Caco-2 (cell line): ENCODE measurements at regions not wholly inside any gene's neighbourhood (a gene's known extent, or its start where the extent isn't known, plus 50 kb on each side); places are given as distances from the start of the nearest gene placed in this dataset.

Experiments
- BruUV-seq: library from RNA; stranded (reverse); fragments of 400-500 nt; replicated peaks from 2 replicates; lab custom pipeline; 2021; lab: Mats Ljungman, UMichigan
- CTCF ChIA-PET: fragments of 300-600 bp; sonication (Branson Sonifier 250); formaldehyde crosslinking; loops from one replicate; lab custom pipeline; 2022; ENCODE audit warnings: antibody characterized with exemption; lab: Charles Lee
- POLR2A ChIA-PET: fragments of 300-600 bp; sonication (Branson Sonifier 250); formaldehyde crosslinking; loops from one replicate; lab custom pipeline; 2022; ENCODE audit warnings: antibody characterized with exemption; lab: Charles Lee
- DNase-seq, 2 experiments: peaks; one replicate each; pipeline versions ENCODE4 v3.0.0 to v3.0.0-alpha.2; 2020 to 2022
- H3K27me3 ChIP-seq: replicated peaks from 2 replicates; pipeline ENCODE4 v1.6.0; 2011; ENCODE audit warnings: low read length; ENCODE audit not compliant: control insufficient read depth, insufficient read depth
- H3K36me3 ChIP-seq: 2 replicates; pipeline ENCODE4 v1.5.1; 2011; ENCODE audit warnings: low read length; ENCODE audit not compliant: control insufficient read depth, insufficient read depth
- H3K4me1 ChIP-seq: fragments of 250-450 bp; sonication (Bioruptor Pico); 2 replicates; pipeline ENCODE4 v1.5.1; 2020; ENCODE audit warnings: mild to moderate bottlenecking
- H3K4me3 ChIP-seq: 2 replicates; pipeline ENCODE4 v1.5.1; 2011; ENCODE audit warnings: low read depth, mild to moderate bottlenecking, control low read depth, low read length
- H3K9me3 ChIP-seq: fragments of 250-450 bp; sonication (Bioruptor Pico); 2 replicates; pipeline ENCODE4 v1.5.1; 2020; ENCODE audit warnings: mild to moderate bottlenecking, moderate library complexity
- H3K27ac Mint-ChIP-seq: one replicate; pipeline ENCODE4 v1.8.0; 2022; ENCODE audit warnings: mixed read lengths; ENCODE audit not compliant: unreplicated experiment
- H3K27me3 Mint-ChIP-seq: one replicate; pipeline ENCODE4 v1.8.0; 2022; ENCODE audit warnings: mixed read lengths; ENCODE audit not compliant: insufficient read depth, unreplicated experiment
- H3K36me3 Mint-ChIP-seq: one replicate; pipeline ENCODE4 v1.8.0; 2022; ENCODE audit warnings: mild to moderate bottlenecking, mixed read lengths; ENCODE audit not compliant: insufficient read depth, unreplicated experiment
- H3K4me1 Mint-ChIP-seq: one replicate; pipeline ENCODE4 v1.8.0; 2022; ENCODE audit warnings: low read depth, mixed read lengths; ENCODE audit not compliant: unreplicated experiment
- H3K4me3 Mint-ChIP-seq: one replicate; pipeline ENCODE4 v1.8.0; 2022; ENCODE audit warnings: mild to moderate bottlenecking, moderate library complexity, mixed read lengths; ENCODE audit not compliant: unreplicated experiment
- H3K9me3 Mint-ChIP-seq: one replicate; pipeline ENCODE4 v1.8.0; 2022; ENCODE audit warnings: mixed read lengths; ENCODE audit not compliant: unreplicated experiment
- intact Hi-C: fragments of 100-400 bp; cut with micrococcal nuclease; formaldehyde crosslinking; loops from one replicate; pipeline ENCODE4 v1.10.0; 2022; ENCODE audit not compliant: unreplicated experiment
- TF ChIP-seq, protein P1 (sequence below), 2 experiments: fragments of 200-600 bp in 1 of 2; IDR thresholded peaks; 1 replicate in 1 of 2; 2 replicates in 1 of 2; pipeline versions ENCODE4 v1.5.1 to v1.8.0; 2011 to 2022; ENCODE audit warnings: antibody characterized with exemption in 1 of 2, control low read depth in 1 of 2, inconsistent platforms in 1 of 2, low read depth in 1 of 2, low read length in 1 of 2, mild to moderate bottlenecking in 1 of 2, moderate library complexity in 1 of 2; ENCODE audit not compliant: insufficient read depth in 1 of 2, severe bottlenecking in 1 of 2, unreplicated experiment in 1 of 2

DNA sequence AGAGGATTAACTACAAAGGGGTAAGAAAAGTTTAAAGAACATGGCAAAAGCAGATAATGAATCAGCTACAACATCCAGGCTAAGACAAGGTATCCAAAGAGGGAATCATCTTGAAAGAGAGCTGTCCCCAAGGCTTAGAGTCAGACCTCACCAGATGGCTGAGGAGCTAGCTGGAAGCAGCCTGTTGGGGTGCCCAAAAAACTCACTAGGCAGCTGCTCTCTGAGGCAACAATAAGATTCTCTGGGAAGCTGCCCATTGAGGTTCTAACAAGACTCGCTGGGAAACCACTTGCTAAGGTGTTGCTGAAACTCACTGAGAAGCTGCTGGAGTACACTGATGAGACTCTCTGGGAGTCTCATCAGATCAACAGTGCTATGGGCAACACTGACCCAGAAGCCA, 185.2 kb downstream of the CETN3 start:
- TF ChIP-seq, protein P1, sequence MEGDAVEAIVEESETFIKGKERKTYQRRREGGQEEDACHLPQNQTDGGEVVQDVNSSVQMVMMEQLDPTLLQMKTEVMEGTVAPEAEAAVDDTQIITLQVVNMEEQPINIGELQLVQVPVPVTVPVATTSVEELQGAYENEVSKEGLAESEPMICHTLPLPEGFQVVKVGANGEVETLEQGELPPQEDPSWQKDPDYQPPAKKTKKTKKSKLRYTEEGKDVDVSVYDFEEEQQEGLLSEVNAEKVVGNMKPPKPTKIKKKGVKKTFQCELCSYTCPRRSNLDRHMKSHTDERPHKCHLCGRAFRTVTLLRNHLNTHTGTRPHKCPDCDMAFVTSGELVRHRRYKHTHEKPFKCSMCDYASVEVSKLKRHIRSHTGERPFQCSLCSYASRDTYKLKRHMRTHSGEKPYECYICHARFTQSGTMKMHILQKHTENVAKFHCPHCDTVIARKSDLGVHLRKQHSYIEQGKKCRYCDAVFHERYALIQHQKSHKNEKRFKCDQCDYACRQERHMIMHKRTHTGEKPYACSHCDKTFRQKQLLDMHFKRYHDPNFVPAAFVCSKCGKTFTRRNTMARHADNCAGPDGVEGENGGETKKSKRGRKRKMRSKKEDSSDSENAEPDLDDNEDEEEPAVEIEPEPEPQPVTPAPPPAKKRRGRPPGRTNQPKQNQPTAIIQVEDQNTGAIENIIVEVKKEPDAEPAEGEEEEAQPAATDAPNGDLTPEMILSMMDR (IDR thresholded peaks at IDR 0.05; ENCODE audit: insufficient read depth in 1 of 2, low read depth in 1 of 2, low read length in 1 of 2, severe bottlenecking in 1 of 2, unreplicated experiment in 1 of 2) = no peak

DNA sequence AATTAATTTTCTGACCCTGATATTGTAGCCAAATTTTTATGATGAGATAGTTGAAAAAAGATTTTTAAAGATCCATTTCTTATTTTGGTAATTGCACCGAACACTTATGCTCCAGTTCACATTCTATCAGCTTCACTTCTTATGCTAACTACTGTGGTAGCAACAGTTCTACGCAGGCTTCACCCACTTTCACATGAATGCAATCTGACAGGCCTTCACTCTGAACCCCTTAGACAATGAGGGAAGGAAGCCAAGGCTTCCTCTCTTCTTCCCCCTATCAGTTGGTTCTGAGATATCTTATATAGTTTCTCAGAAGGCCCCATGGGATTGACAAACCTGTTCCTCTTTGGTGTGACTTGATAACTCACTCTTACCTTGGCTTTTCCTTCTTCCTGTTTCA, 185.8 kb downstream of the CETN3 start:
- POLR2A ChIA-PET = no interaction called here
- CTCF ChIA-PET = no interaction called here
- Mint-ChIP-seq H3K4me3 (no peak overlapping the region), H3K36me3 (no peaks in the 10 kb centered on the region), H3K27ac (no peak overlapping the region), H3K27me3 (no peaks in the 10 kb centered on the region), H3K4me1 (no peaks in the 10 kb centered on the region), H3K9me3 (no peaks in the 10 kb centered on the region)
- Histone ChIP-seq H3K36me3 (no peaks in the 10 kb centered on the region), H3K9me3 (no peaks in the 10 kb centered on the region), H3K4me3 (no peak overlapping the region), H3K4me1 (no peaks in the 10 kb centered on the region), H3K27me3 (no peaks in the 10 kb centered on the region)
- TF ChIP-seq, protein P1 (IDR thresholded peaks at IDR 0.05; ENCODE audit: insufficient read depth in 1 of 2, low read depth in 1 of 2, low read length in 1 of 2, severe bottlenecking in 1 of 2, unreplicated experiment in 1 of 2) = no peak
- no peak for DNase-seq
- no TSS peak for BruUV-seq
- intact Hi-C loops = no loop called here

More for the DNA sequence above, 185.2 kb downstream of the CETN3 start:
- Mint-ChIP-seq H3K4me1 (no peaks in the 10 kb centered on the region), H3K36me3 (no peaks in the 10 kb centered on the region), H3K4me3 (no peak overlapping the region), H3K9me3 (no peaks in the 10 kb centered on the region), H3K27me3 (no peaks in the 10 kb centered on the region), H3K27ac (no peak overlapping the region)
- no peak overlapping the region for H3K4me3 ChIP-seq
- H3K9me3 ChIP-seq = no peaks in the 10 kb centered on the region
- ChIA-PET POLR2A (no interaction called here), CTCF (no interaction called here)
- no TSS peak for BruUV-seq
- intact Hi-C loops = no loop called here
- no peak for DNase-seq
- no peaks in the 10 kb centered on the region for H3K36me3 ChIP-seq
- no peaks in the 10 kb centered on the region for H3K4me1 ChIP-seq
- H3K27me3 ChIP-seq = no peaks in the 10 kb centered on the region

DNA sequence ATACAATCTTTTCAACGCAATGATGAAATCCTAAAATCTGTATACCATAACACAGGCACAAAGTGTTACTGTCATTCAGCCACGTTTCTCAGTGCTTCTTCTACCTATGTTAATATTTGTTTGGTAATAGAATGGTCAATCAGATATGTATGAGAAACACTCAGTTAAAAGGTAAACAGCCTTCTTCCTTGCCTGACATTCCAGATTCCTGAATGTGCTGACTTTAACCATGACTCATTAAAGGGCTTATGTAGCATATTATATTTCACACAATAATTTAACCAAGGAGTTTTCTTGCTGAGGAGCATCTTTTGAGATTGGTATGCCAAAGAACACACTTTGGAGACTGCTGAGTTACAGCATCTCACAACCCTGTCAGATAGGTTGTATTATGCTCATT, 187.6 kb downstream of the CETN3 start:
- H3K9me3 ChIP-seq = no peaks in the 10 kb centered on the region
- intact Hi-C loops = no loop called here
- H3K4me3 Mint-ChIP-seq = no peak overlapping the region
- CTCF ChIA-PET = no interaction called here
- no TSS peak for BruUV-seq
- H3K36me3 ChIP-seq = no peaks in the 10 kb centered on the region
- DNase-seq = no peak
- H3K4me1 Mint-ChIP-seq = no peaks in the 10 kb centered on the region
- H3K4me1 ChIP-seq = no peaks in the 10 kb centered on the region
- no peak overlapping the region for H3K27ac Mint-ChIP-seq
- H3K4me3 ChIP-seq = no peak overlapping the region
- peaks cover 11% of the 10 kb centered on the region for H3K9me3 Mint-ChIP-seq
- no peaks in the 10 kb centered on the region for H3K27me3 Mint-ChIP-seq
- TF ChIP-seq, protein P1 (IDR thresholded peaks at IDR 0.05; ENCODE audit: insufficient read depth in 1 of 2, low read depth in 1 of 2, low read length in 1 of 2, severe bottlenecking in 1 of 2, unreplicated experiment in 1 of 2) = no peak
- H3K27me3 ChIP-seq = no peaks in the 10 kb centered on the region
- POLR2A ChIA-PET = no interaction called here
- no peaks in the 10 kb centered on the region for H3K36me3 Mint-ChIP-seq
